Esophagus squamous epithelium (tissue), 5 donors: ENCODE measurements at regions not wholly inside any gene's neighbourhood (a gene's known extent, or its start where the extent isn't known, plus 50 kb on each side); places are given as distances from the start of the nearest gene placed in this dataset.

Experiments
- DNase-seq: peaks from one replicate; lab custom pipeline; 2025; lab: John Stamatoyannopoulos, UW
- H3K27ac ChIP-seq, 4 donors: fragments of 200-600 bp; sonication (generic); one replicate each; pipeline ENCODE4 v1.5.1; 2016 to 2019; ENCODE audit warnings: mild to moderate bottlenecking in 1 of 4
- H3K27me3 ChIP-seq, 4 donors: fragments of 200-600 bp; sonication (generic); 1 replicate in 3 of 4; 2 replicates in 1 of 4; pipeline versions ENCODE4 v1.5.1 to v1.6.0; 2017 to 2021; ENCODE audit warnings: antibody characterized with exemption in 1 of 4
- H3K36me3 ChIP-seq, 3 donors: fragments of 200-600 bp; sonication (generic); one replicate each; pipeline ENCODE4 v1.5.1; 2016 to 2019
- H3K4me1 ChIP-seq, 3 donors: fragments of 200-600 bp; sonication (generic); one replicate each; pipeline ENCODE4 v1.5.1; 2017 to 2019
- H3K4me3 ChIP-seq, 4 donors: fragments of 200-600 bp; sonication (generic); 1 replicate in 3 of 4; 2 replicates in 1 of 4; pipeline ENCODE4 v1.5.1; 2016 to 2019; ENCODE audit warnings: mild to moderate bottlenecking in 2 of 4, moderate library complexity in 1 of 4
- H3K9me3 ChIP-seq, 3 donors: fragments of 200-600 bp; sonication (generic); one replicate each; pipeline ENCODE4 v1.5.1; 2016 to 2019
- POLR2A ChIP-seq, 4 donors: fragments of 450-650 bp; IDR thresholded peaks; one replicate each; pipeline ENCODE4 v1.6.1; 2017; ENCODE audit warnings: antibody characterized with exemption in 4 of 4, mild to moderate bottlenecking in 4 of 4, moderate library complexity in 3 of 4
- WGBS, 2 donors: methylation state at CpG; one replicate each; pipeline ENCODE4 v1.1.5; 2018; 5-methylcytosine and 5-hydroxymethylcytosine counted together
- intact Hi-C: fragments of 100-400 bp; cut with DNase I; formaldehyde crosslinking; loops from one replicate; pipeline ENCODE4 v1.15.0; 2022
- TF ChIP-seq, protein P1 (sequence below), 6 experiments: fragments of 450-650 bp in 4 of 6; fragments of 200-600 bp in 2 of 6; sonication (generic) in 2 of 6; IDR thresholded peaks; one replicate each; pipeline ENCODE4 v1.5.1; 2016 to 2019; ENCODE audit warnings: antibody characterized with exemption in 6 of 6, mild to moderate bottlenecking in 4 of 6, moderate library complexity in 4 of 6
- donor health status: DM: yes; HTN: yes; CAD: no.

DNA sequence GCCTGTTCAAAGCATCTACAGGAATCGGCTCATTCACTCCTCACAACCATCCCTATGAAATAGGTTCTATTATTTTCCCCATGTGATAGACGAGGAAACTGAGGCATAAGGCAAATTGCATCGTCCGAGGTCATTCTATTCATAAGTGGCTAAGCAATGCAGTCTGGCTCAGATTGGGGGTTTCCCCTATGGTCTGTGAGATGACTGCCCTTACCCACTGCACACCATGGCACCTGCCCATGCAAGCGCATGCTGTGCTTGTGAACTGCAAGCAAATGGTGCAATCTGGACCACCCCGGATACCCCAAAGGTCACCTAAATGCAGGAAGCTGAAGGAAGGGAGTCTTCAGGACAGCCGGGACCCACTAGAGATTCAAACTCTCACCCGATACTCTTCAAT lies 123.4 kb upstream of the SOD1 start:
- TF ChIP-seq POLR2A (IDR thresholded peaks at IDR 0.05) = no peak
- TF ChIP-seq, protein P1, sequence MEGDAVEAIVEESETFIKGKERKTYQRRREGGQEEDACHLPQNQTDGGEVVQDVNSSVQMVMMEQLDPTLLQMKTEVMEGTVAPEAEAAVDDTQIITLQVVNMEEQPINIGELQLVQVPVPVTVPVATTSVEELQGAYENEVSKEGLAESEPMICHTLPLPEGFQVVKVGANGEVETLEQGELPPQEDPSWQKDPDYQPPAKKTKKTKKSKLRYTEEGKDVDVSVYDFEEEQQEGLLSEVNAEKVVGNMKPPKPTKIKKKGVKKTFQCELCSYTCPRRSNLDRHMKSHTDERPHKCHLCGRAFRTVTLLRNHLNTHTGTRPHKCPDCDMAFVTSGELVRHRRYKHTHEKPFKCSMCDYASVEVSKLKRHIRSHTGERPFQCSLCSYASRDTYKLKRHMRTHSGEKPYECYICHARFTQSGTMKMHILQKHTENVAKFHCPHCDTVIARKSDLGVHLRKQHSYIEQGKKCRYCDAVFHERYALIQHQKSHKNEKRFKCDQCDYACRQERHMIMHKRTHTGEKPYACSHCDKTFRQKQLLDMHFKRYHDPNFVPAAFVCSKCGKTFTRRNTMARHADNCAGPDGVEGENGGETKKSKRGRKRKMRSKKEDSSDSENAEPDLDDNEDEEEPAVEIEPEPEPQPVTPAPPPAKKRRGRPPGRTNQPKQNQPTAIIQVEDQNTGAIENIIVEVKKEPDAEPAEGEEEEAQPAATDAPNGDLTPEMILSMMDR (IDR thresholded peaks at IDR 0.05) = no peak
- Histone ChIP-seq H3K27me3 (no peaks in the 10 kb centered on the region), H3K4me3 (no peak overlapping the region), H3K9me3 (no peaks in the 10 kb centered on the region), H3K36me3 (no peaks in the 10 kb centered on the region), H3K27ac (no peak overlapping the region), H3K4me1 (peaks cover 0 to 4% (median 0%) of the 10 kb centered on the region in 3 donors)
- intact Hi-C loops = no loop called here
- DNase-seq = no peak
- WGBS, 2 donors = 83 to 88% methylated on average over 5 to 7 of the region's 8 CpGs

GRCh38 chr21:31531967-31532366 lies 127.5 kb upstream of the SOD1 start:
- no peak for DNase-seq
- no peaks in the 10 kb centered on the region for H3K9me3 ChIP-seq
- peaks cover 0 to 15% (median 0%) of the 10 kb centered on the region in 3 donors for H3K4me1 ChIP-seq
- H3K27ac ChIP-seq = no peak overlapping the region
- 88 to 100% methylated on average over 1 of the region's 1 CpG for WGBS, 2 donors
- no peaks in the 10 kb centered on the region for H3K27me3 ChIP-seq
- intact Hi-C loops = no loop called here
- H3K36me3 ChIP-seq = no peaks in the 10 kb centered on the region
- H3K4me3 ChIP-seq = no peak overlapping the region
- TF ChIP-seq POLR2A (IDR thresholded peaks at IDR 0.05) = no peak
- TF ChIP-seq, protein P1 (IDR thresholded peaks at IDR 0.05) = no peak

DNA sequence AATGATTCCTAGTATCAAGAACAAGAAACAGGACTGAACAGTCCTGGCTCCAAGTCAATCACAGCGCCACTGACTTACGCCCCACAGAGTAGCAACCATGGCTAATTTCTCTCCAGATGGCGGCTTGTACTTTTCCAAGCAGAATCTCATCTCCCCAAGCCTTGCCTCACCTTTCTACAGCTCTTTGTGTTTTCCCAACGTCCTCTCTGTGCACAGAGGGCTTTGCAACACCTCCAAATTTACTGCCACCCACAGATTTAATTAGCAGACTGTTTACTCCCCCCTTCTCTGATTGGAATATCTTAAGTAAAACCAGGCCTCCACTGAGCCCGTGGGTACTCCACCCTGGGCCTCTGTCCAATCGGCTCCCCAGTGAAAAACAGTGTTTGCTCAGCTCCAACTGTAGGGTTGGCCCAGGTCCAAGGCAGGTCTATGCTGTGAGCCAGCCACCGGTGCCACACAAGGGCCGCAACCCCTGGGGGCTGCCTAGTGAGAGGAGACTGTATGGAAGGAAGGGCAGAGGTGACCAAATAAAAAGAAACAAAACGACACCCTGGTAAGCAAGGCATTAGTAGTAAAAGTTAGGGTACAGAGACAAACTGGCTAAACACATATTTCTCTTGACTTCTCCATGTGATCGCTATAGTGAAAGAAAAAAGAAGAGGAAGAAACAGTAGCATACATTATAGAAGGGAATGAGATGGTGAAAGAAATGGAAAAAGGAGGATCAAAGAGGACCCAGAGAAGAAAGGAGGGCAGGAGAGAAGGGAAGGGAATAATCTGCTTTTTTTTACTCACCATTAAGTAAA lies 128.4 kb upstream of the SOD1 start:
- H3K36me3 ChIP-seq = no peaks in the 10 kb centered on the region
- H3K4me1 ChIP-seq = peaks cover 0 to 15% (median 0%) of the 10 kb centered on the region in 3 donors
- H3K9me3 ChIP-seq = no peaks in the 10 kb centered on the region
- H3K27me3 ChIP-seq = no peaks in the 10 kb centered on the region
- TF ChIP-seq, protein P1 (IDR thresholded peaks at IDR 0.05) = no peak
- TF ChIP-seq POLR2A (IDR thresholded peaks at IDR 0.05) = no peak
- no peak for DNase-seq
- intact Hi-C loops = no loop called here
- H3K4me3 ChIP-seq = no peak overlapping the region
- WGBS, 2 donors = 31 to 51% methylated on average over 6 to 8 of the region's 10 CpGs
- peak overlapping the region in 3 of 4 donors; percentile 1 to 57 (median 48) for H3K27ac ChIP-seq

- no peaks in the 10 kb centered on the region for H3K36me3 ChIP-seq
- DNase-seq = no peak
- no peaks in the 10 kb centered on the region for H3K9me3 ChIP-seq
- intact Hi-C loops = no loop called here
- H3K4me1 ChIP-seq = peaks cover 0 to 15% (median 0%) of the 10 kb centered on the region in 3 donors
- H3K4me3 ChIP-seq = no peak overlapping the region
- no peaks in the 10 kb centered on the region for H3K27me3 ChIP-seq
- TF ChIP-seq POLR2A (IDR thresholded peaks at IDR 0.05) = no peak
- TF ChIP-seq, protein P1 (IDR thresholded peaks at IDR 0.05) = no peak
- 83 to 90% methylated on average over 8 to 9 of the region's 9 CpGs for WGBS, 2 donors
- H3K27ac ChIP-seq = peak overlapping the region in 3 of 4 donors; percentile 1 to 57 (median 48)
Observed at GRCh38 chr21:31530364-31530763, 129.1 kb upstream of the SOD1 start.

DNA sequence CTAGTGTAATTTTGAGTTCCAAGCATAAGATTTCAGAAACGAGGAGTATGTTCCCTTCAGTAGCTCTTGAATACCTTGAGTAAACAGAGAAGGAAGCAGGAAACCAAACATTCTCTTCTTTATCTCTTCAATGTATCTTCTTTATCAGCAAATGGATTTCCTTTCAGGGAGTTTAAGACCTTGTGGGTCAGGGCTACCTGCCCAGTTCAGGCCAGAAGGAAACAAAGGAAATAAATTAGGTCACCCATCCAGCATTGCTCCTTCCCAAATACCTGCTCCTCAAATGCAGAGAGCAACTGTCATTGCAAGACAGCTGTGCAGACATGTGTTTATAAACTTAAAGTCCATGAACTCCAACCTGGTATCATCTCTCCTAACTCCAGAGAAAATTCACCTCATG lies 130.1 kb upstream of the SOD1 start:
- Histone ChIP-seq H3K9me3 (no peaks in the 10 kb centered on the region), H3K27ac (no peak overlapping the region), H3K27me3 (no peaks in the 10 kb centered on the region), H3K4me3 (no peak overlapping the region), H3K36me3 (no peaks in the 10 kb centered on the region), H3K4me1 (peaks cover 0 to 15% (median 0%) of the 10 kb centered on the region in 3 donors)
- 38 to 54% methylated on average over 1 of the region's 1 CpG for WGBS, 2 donors
- TF ChIP-seq POLR2A (IDR thresholded peaks at IDR 0.05) = no peak
- TF ChIP-seq, protein P1 (IDR thresholded peaks at IDR 0.05) = no peak
- intact Hi-C loops = no loop called here
- no peak for DNase-seq
